Trophoblast cell (in vitro differentiated cells and primary cell): ENCODE measurements at regions not wholly inside any gene's neighbourhood (a gene's known extent, or its start where the extent isn't known, plus 50 kb on each side); places are given as distances from the start of the nearest gene placed in this dataset.

ENCODE experiments used
- DNase-seq, 2 donors: peaks; one replicate each; pipeline ENCODE4 v3.0.0-alpha.2; 2016
- H2AFZ ChIP-seq: 2 replicates; pipeline ENCODE4 v1.6.1; 2013; ENCODE audit warnings: low read length, moderate library complexity, mild to moderate bottlenecking; ENCODE audit not compliant: insufficient read depth, poor library complexity
- H2AK5ac ChIP-seq: 2 replicates; pipeline ENCODE4 v1.6.1; 2013; ENCODE audit warnings: mild to moderate bottlenecking, low read length
- H2BK120ac ChIP-seq: 2 replicates; pipeline ENCODE4 v1.6.1; 2013; ENCODE audit warnings: low read length, mild to moderate bottlenecking, moderate library complexity; ENCODE audit not compliant: insufficient read depth, poor library complexity
- H2BK12ac ChIP-seq: 2 replicates; pipeline ENCODE4 v1.6.1; 2013; ENCODE audit warnings: mild to moderate bottlenecking, low read length, moderate library complexity
- H2BK5ac ChIP-seq: 2 replicates; pipeline ENCODE4 v1.6.1; 2013; ENCODE audit warnings: low read length, low read depth, moderate library complexity, mild to moderate bottlenecking; ENCODE audit not compliant: poor library complexity
- H3K14ac ChIP-seq: 2 replicates; pipeline ENCODE4 v1.6.1; 2013; ENCODE audit warnings: mild to moderate bottlenecking, low read length
- H3K18ac ChIP-seq: 2 replicates; pipeline ENCODE4 v1.6.1; 2013; ENCODE audit warnings: mild to moderate bottlenecking, low read length
- H3K23ac ChIP-seq: 2 replicates; pipeline ENCODE4 v1.6.1; 2013; ENCODE audit warnings: low read length
- H3K27ac ChIP-seq: 2 replicates; pipeline ENCODE4 v1.5.1; 2013; ENCODE audit warnings: low read depth, mild to moderate bottlenecking, inconsistent platforms, low read length, moderate library complexity
- H3K27me3 ChIP-seq: 2 replicates; pipeline ENCODE4 v1.6.1; 2013; ENCODE audit warnings: inconsistent platforms, mild to moderate bottlenecking, low read length, moderate library complexity; ENCODE audit not compliant: insufficient read depth
- H3K36me3 ChIP-seq, 2 experiments: 1 replicate in 1 of 2; 2 replicates in 1 of 2; pipeline ENCODE4 v1.6.1; 2013; ENCODE audit warnings: low read length in 2 of 2, mild to moderate bottlenecking in 2 of 2, moderate library complexity in 1 of 2; ENCODE audit not compliant: insufficient read depth in 2 of 2, control insufficient read depth in 1 of 2
- H3K4ac ChIP-seq: 2 replicates; pipeline ENCODE4 v1.6.1; 2013; ENCODE audit warnings: low read depth, mild to moderate bottlenecking, low read length, moderate library complexity
- H3K4me1 ChIP-seq, 2 experiments: 1 replicate in 1 of 2; 2 replicates in 1 of 2; pipeline ENCODE4 v1.6.1; 2013; ENCODE audit warnings: low read length in 2 of 2, mild to moderate bottlenecking in 2 of 2, moderate library complexity in 1 of 2; ENCODE audit not compliant: insufficient read depth in 2 of 2, control insufficient read depth in 1 of 2
- H3K4me2 ChIP-seq: 2 replicates; pipeline ENCODE4 v1.6.1; 2013; ENCODE audit warnings: inconsistent platforms, mild to moderate bottlenecking, low read length, moderate library complexity
- H3K4me3 ChIP-seq: 2 replicates; pipeline ENCODE4 v1.5.1; 2013; ENCODE audit warnings: mild to moderate bottlenecking, low read depth, low read length, inconsistent platforms
- H3K79me1 ChIP-seq: one replicate; pipeline ENCODE4 v1.6.1; 2013; ENCODE audit warnings: low read length
- H3K79me2 ChIP-seq: 2 replicates; pipeline ENCODE4 v1.6.1; 2013; ENCODE audit warnings: low read length, mild to moderate bottlenecking; ENCODE audit not compliant: control insufficient read depth, insufficient read depth, poor library complexity
- H3K9ac ChIP-seq: 2 replicates; pipeline ENCODE4 v1.6.1; 2013; ENCODE audit warnings: mild to moderate bottlenecking, low read length
- H3K9me3 ChIP-seq: 2 replicates; pipeline ENCODE4 v1.6.1; 2013; ENCODE audit warnings: low read depth, mild to moderate bottlenecking, control low read depth, inconsistent platforms, low read length; ENCODE audit not compliant: insufficient read depth
- H4K12ac ChIP-seq: 2 replicates; pipeline ENCODE4 v1.6.1; 2013; ENCODE audit warnings: low read depth, mild to moderate bottlenecking, low read length, moderate library complexity
- H4K8ac ChIP-seq: 2 replicates; pipeline ENCODE4 v1.6.1; 2013; ENCODE audit warnings: low read depth, mild to moderate bottlenecking, low read length, moderate library complexity
- H4K91ac ChIP-seq: one replicate; pipeline ENCODE4 v1.6.1; 2013; ENCODE audit warnings: low read depth, mild to moderate bottlenecking, low read length, moderate library complexity
- WGBS: extraction: QIAGEN DNeasy Blood & Tissue Kit; methylation state at CpG from one replicate; pipeline ENCODE4 v1.1.7; 2013; ENCODE audit warnings: missing lambda C conversion rate; ENCODE audit not compliant: insufficient read length, insufficient coverage; ENCODE audit errors: extremely low coverage; 5-methylcytosine and 5-hydroxymethylcytosine counted together

- H3K4me1 ChIP-seq: peaks cover 2% of the 10 kb centered on the region in 2 experiments
- H3K23ac ChIP-seq: no peak overlapping the region
- no peak overlapping the region for H3K4ac ChIP-seq
- no peaks in the 10 kb centered on the region for H3K36me3 ChIP-seq
- no peak overlapping the region for H2BK12ac ChIP-seq
- H4K91ac ChIP-seq: no peak overlapping the region
- H4K12ac ChIP-seq: no peak overlapping the region
- no peak overlapping the region for H2AFZ ChIP-seq
- H3K14ac ChIP-seq: no peak overlapping the region
- H3K27ac ChIP-seq: no peak overlapping the region
- no peak overlapping the region for H2BK5ac ChIP-seq
- no peak overlapping the region for H3K4me2 ChIP-seq
- peaks cover 4% of the 10 kb centered on the region for H3K9me3 ChIP-seq
- H3K9ac ChIP-seq: no peak overlapping the region
- no peak for DNase-seq
- no peak overlapping the region for H2AK5ac ChIP-seq
- H3K18ac ChIP-seq: no peak overlapping the region
- H2BK120ac ChIP-seq: no peak overlapping the region
- H3K79me2 ChIP-seq: no peaks in the 10 kb centered on the region
- no peaks in the 10 kb centered on the region for H3K27me3 ChIP-seq
- H4K8ac ChIP-seq: no peak overlapping the region
- H3K79me1 ChIP-seq: no peaks in the 10 kb centered on the region
- no peak overlapping the region for H3K4me3 ChIP-seq
These were observed 114.7 kb upstream of the NLRP1 start for GRCh38 chr17:5698959-5699358.

- Histone ChIP-seq H2BK12ac (no peak overlapping the region), H2AFZ (no peak overlapping the region), H3K4ac (no peak overlapping the region)
These were observed 115.5 kb upstream of the NLRP1 start for GRCh38 chr17:5699814-5700213.

DNA sequence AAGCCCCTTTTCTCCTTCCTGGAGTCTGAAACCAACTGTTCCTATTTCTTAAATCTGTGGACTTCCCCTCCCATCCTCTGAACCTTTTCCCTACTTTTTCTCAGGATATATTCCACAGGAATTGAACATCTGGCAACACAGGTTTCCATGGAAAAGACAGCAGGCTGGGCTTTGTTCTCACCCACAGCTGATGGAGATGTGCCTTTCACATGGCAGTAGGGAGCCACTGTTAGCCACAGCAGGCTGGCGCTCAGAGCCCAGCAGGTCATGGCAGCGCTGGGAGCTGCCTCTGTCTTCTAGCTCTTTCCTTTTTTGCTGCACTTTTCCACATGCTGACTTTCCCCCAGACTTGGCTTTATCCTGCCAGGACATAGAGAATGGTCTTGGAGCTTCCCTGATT is 116.4 kb upstream of the NLRP1 start:
- Histone ChIP-seq H3K14ac (no peak overlapping the region), H3K36me3 (no peaks in the 10 kb centered on the region), H3K4me1 (no peaks in the 10 kb centered on the region), H3K27me3 (no peaks in the 10 kb centered on the region), H3K79me2 (no peaks in the 10 kb centered on the region), H4K8ac (no peak overlapping the region), H3K79me1 (no peaks in the 10 kb centered on the region), H3K18ac (no peak overlapping the region), H3K9ac (no peak overlapping the region), H3K4ac (no peak overlapping the region), H3K9me3 (peaks cover 4% of the 10 kb centered on the region), H4K91ac (no peak overlapping the region), H4K12ac (no peak overlapping the region), H2BK5ac (no peak overlapping the region), H2BK120ac (no peak overlapping the region), H3K4me2 (no peak overlapping the region), H2AK5ac (no peak overlapping the region), H2AFZ (no peak overlapping the region), H3K27ac (no peak overlapping the region), H3K4me3 (no peak overlapping the region), H2BK12ac (no peak overlapping the region), H3K23ac (no peak overlapping the region)
- DNase-seq: no peak
- WGBS: no CpG with 5 or more reads among the region's 2 CpGs

More at GRCh38 chr17:5699814-5700213, 115.5 kb upstream of the NLRP1 start:
- no peaks in the 10 kb centered on the region for H3K79me1 ChIP-seq
- no peak overlapping the region for H2BK120ac ChIP-seq
- WGBS: no CpG with 5 or more reads among the region's 7 CpGs
- H3K27me3 ChIP-seq: no peaks in the 10 kb centered on the region
- no peak overlapping the region for H3K18ac ChIP-seq
- no peak overlapping the region for H3K23ac ChIP-seq
- H3K36me3 ChIP-seq: no peaks in the 10 kb centered on the region
- no peak overlapping the region for H2BK5ac ChIP-seq
- DNase-seq: no peak
- no peak overlapping the region for H3K27ac ChIP-seq
- no peak overlapping the region for H3K4me2 ChIP-seq
- H3K4me1 ChIP-seq: no peaks in the 10 kb centered on the region
- H4K91ac ChIP-seq: no peak overlapping the region
- no peak overlapping the region for H3K4me3 ChIP-seq
- no peak overlapping the region for H4K12ac ChIP-seq
- H3K79me2 ChIP-seq: no peaks in the 10 kb centered on the region
- H3K9me3 ChIP-seq: peaks cover 4% of the 10 kb centered on the region
- H2AK5ac ChIP-seq: no peak overlapping the region
- no peak overlapping the region for H3K14ac ChIP-seq
- H4K8ac ChIP-seq: no peak overlapping the region
- H3K9ac ChIP-seq: no peak overlapping the region

- Histone ChIP-seq H4K8ac (no peak overlapping the region), H2AK5ac (no peak overlapping the region), H3K36me3 (no peaks in the 10 kb centered on the region), H2BK120ac (no peak overlapping the region), H3K79me2 (no peaks in the 10 kb centered on the region), H3K4me1 (no peaks in the 10 kb centered on the region), H3K14ac (no peak overlapping the region), H3K27ac (no peak overlapping the region), H3K79me1 (no peaks in the 10 kb centered on the region), H3K27me3 (no peaks in the 10 kb centered on the region), H3K4me3 (no peak overlapping the region), H4K91ac (no peak overlapping the region), H3K4me2 (no peak overlapping the region), H3K18ac (no peak overlapping the region), H2AFZ (no peak overlapping the region), H3K23ac (no peak overlapping the region), H4K12ac (no peak overlapping the region), H3K9ac (no peak overlapping the region), H3K9me3 (peaks cover 4% of the 10 kb centered on the region), H3K4ac (no peak overlapping the region), H2BK5ac (no peak overlapping the region), H2BK12ac (no peak overlapping the region)
- no CpG with 5 or more reads among the region's 3 CpGs for WGBS
- DNase-seq: no peak
These were observed 117.1 kb upstream of the NLRP1 start for GRCh38 chr17:5701381-5701780.
